Body of pancreas (tissue), 4 donors: ENCODE measurements at regions not wholly inside any gene's neighbourhood (a gene's known extent, or its start where the extent isn't known, plus 50 kb on each side); places are given as distances from the start of the nearest gene placed in this dataset.

ENCODE experiments used
- CTCF ChIP-seq, 7 experiments: fragments of 450-650 bp in 4 of 7; fragments of 200-600 bp in 3 of 7; sonication (generic) in 3 of 7; IDR thresholded peaks; one replicate each; pipeline ENCODE4 v1.5.1; 2016 to 2019; ENCODE audit warnings: antibody characterized with exemption in 7 of 7
- POLR2A ChIP-seq, 3 donors: fragments of 450-650 bp; IDR thresholded peaks; one replicate each; pipeline ENCODE4 v1.6.1; 2016; ENCODE audit warnings: antibody characterized with exemption in 3 of 3, mild to moderate bottlenecking in 2 of 3

- TF ChIP-seq CTCF (IDR thresholded peaks at IDR 0.05) (no peak), POLR2A (IDR thresholded peaks at IDR 0.05) (no peak)
These were observed 131.4 kb upstream of the FRG1 start for GRCh38 chr4:189809241-189809735.
